ENCODE measurements at regions not wholly inside any gene's neighbourhood (a gene's known extent, or its start where the extent isn't known, plus 50 kb on each side); places are given as distances from the start of the nearest gene placed in this dataset.

DNA sequence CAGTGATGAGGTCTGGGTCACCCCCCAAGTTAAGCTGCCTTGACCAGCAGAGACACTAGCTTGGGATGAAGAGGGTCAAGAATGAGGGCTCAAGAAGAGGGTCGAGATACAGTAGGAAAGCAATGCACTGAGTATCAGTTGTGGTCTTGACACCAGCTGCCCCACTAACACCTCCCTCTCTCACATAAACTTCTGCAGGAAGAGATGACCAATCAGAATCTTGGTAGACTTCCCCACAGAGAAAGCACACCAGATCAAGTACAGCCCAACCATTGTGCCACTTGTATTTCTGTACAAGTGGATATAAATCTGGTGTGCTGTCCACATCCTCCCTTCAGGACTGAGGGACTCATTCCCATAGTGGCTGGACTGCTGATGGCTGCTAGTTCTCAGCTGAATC, 101.2 kb upstream of the ELL2 start:
- TF ChIP-seq, protein P1, sequence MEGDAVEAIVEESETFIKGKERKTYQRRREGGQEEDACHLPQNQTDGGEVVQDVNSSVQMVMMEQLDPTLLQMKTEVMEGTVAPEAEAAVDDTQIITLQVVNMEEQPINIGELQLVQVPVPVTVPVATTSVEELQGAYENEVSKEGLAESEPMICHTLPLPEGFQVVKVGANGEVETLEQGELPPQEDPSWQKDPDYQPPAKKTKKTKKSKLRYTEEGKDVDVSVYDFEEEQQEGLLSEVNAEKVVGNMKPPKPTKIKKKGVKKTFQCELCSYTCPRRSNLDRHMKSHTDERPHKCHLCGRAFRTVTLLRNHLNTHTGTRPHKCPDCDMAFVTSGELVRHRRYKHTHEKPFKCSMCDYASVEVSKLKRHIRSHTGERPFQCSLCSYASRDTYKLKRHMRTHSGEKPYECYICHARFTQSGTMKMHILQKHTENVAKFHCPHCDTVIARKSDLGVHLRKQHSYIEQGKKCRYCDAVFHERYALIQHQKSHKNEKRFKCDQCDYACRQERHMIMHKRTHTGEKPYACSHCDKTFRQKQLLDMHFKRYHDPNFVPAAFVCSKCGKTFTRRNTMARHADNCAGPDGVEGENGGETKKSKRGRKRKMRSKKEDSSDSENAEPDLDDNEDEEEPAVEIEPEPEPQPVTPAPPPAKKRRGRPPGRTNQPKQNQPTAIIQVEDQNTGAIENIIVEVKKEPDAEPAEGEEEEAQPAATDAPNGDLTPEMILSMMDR (conservative IDR thresholded peaks at IDR 0.05; ENCODE audit: low read depth, low read length) = no peak
- no peak for TF ChIP-seq EZH2 (IDR thresholded peaks at IDR 0.05; ENCODE audit: borderline replicate concordance, low read depth, low read length, poor library complexity, severe bottlenecking)
